ENCODE measurements at regions not wholly inside any gene's neighbourhood (a gene's known extent, or its start where the extent isn't known, plus 50 kb on each side); places are given as distances from the start of the nearest gene placed in this dataset.

GRCh38 chr1:81710857-81711256 is 89.9 kb upstream of the ADGRL2 start:
- intact Hi-C loops (cut with micrococcal nuclease; ENCODE audit: unreplicated experiment), result no loop called here
- Histone ChIP-seq H3K36me3 (ENCODE audit: insufficient read depth, low read length, poor library complexity, severe bottlenecking) (no peaks in the 10 kb centered on the region), H3K9me3 (ENCODE audit: low read depth, low read length, poor library complexity, severe bottlenecking) (no peaks in the 10 kb centered on the region), H3K4me3 (ENCODE audit: low read depth, low read length, poor library complexity, severe bottlenecking) (no peak overlapping the region), H3K27ac (ENCODE audit: low read depth, low read length, poor library complexity, severe bottlenecking) (no peak overlapping the region), H3K4me1 (ENCODE audit: insufficient read depth, low read length, poor library complexity, severe bottlenecking) (no peaks in the 10 kb centered on the region), H3K27me3 (replicated peaks; ENCODE audit: insufficient read depth, low read depth, low read length, poor library complexity) (no peaks in the 10 kb centered on the region)
- ChIA-PET CTCF (no interaction called here), POLR2A (ENCODE audit: low non-redundant PET) (no interaction called here)
- no peak for DNase-seq (ENCODE audit: low spot score)
- no TSS peak for BruUV-seq (replicated peaks)
- TF ChIP-seq EZH2 (IDR thresholded peaks at IDR 0.05; ENCODE audit: borderline replicate concordance, low read depth, low read length, poor library complexity, severe bottlenecking) (no peak), CTCF (conservative IDR thresholded peaks at IDR 0.05; ENCODE audit: low read depth, low read length) (no peak)

GRCh38 chr1:81708250-81708649 is 92.5 kb upstream of the ADGRL2 start:
- no peak overlapping the region for H3K4me3 ChIP-seq (ENCODE audit: low read depth, low read length, poor library complexity, severe bottlenecking)
- TF ChIP-seq EZH2 (IDR thresholded peaks at IDR 0.05; ENCODE audit: borderline replicate concordance, low read depth, low read length, poor library complexity, severe bottlenecking) (no peak), CTCF (conservative IDR thresholded peaks at IDR 0.05; ENCODE audit: low read depth, low read length) (no peak)
- H3K9me3 ChIP-seq (ENCODE audit: low read depth, low read length, poor library complexity, severe bottlenecking), result no peaks in the 10 kb centered on the region
- H3K36me3 ChIP-seq (ENCODE audit: insufficient read depth, low read length, poor library complexity, severe bottlenecking), result no peaks in the 10 kb centered on the region
- ChIA-PET CTCF (no interaction called here), POLR2A (ENCODE audit: low non-redundant PET) (no interaction called here)
- intact Hi-C loops (cut with micrococcal nuclease; ENCODE audit: unreplicated experiment), result no loop called here
- H3K4me1 ChIP-seq (ENCODE audit: insufficient read depth, low read length, poor library complexity, severe bottlenecking), result no peaks in the 10 kb centered on the region
- no peaks in the 10 kb centered on the region for H3K27me3 ChIP-seq (replicated peaks; ENCODE audit: insufficient read depth, low read depth, low read length, poor library complexity)
- H3K27ac ChIP-seq (ENCODE audit: low read depth, low read length, poor library complexity, severe bottlenecking), result no peak overlapping the region
- DNase-seq (ENCODE audit: low spot score), result no peak
- no TSS peak for BruUV-seq (replicated peaks)

GRCh38 chr1:81706650-81707435 is 93.9 kb upstream of the ADGRL2 start:
- DNase-seq (ENCODE audit: low spot score), result peak; percentile 26
- ChIA-PET CTCF (no interaction called here), POLR2A (ENCODE audit: low non-redundant PET) (no interaction called here)
- intact Hi-C loops (cut with micrococcal nuclease; ENCODE audit: unreplicated experiment), result no loop called here
- TF ChIP-seq EZH2 (IDR thresholded peaks at IDR 0.05; ENCODE audit: borderline replicate concordance, low read depth, low read length, poor library complexity, severe bottlenecking), result no peak
- TF ChIP-seq CTCF (conservative IDR thresholded peaks at IDR 0.05; ENCODE audit: low read depth, low read length), result no peak
- no peak overlapping the region for H3K27ac ChIP-seq (ENCODE audit: low read depth, low read length, poor library complexity, severe bottlenecking)
- no TSS peak for BruUV-seq (replicated peaks)
- H3K9me3 ChIP-seq (ENCODE audit: low read depth, low read length, poor library complexity, severe bottlenecking), result no peaks in the 10 kb centered on the region
- no peaks in the 10 kb centered on the region for H3K4me1 ChIP-seq (ENCODE audit: insufficient read depth, low read length, poor library complexity, severe bottlenecking)
- H3K36me3 ChIP-seq (ENCODE audit: insufficient read depth, low read length, poor library complexity, severe bottlenecking), result no peaks in the 10 kb centered on the region
- no peak overlapping the region for H3K4me3 ChIP-seq (ENCODE audit: low read depth, low read length, poor library complexity, severe bottlenecking)
- no peaks in the 10 kb centered on the region for H3K27me3 ChIP-seq (replicated peaks; ENCODE audit: insufficient read depth, low read depth, low read length, poor library complexity)

All from A673 (cell line).